MM.1S (cell line): ENCODE measurements at regions not wholly inside any gene's neighbourhood (a gene's known extent, or its start where the extent isn't known, plus 50 kb on each side); places are given as distances from the start of the nearest gene placed in this dataset.

Source experiments
- DNase-seq: peaks from one replicate; pipeline ENCODE4 v3.0.0-alpha.2; 2015
- H2AFZ ChIP-seq: fragments of 300-600 bp; sonication (generic); 2 replicates; pipeline ENCODE4 v1.6.0; 2016; ENCODE audit warnings: antibody characterized with exemption, low read length
- H3F3A ChIP-seq: fragments of 300-600 bp; sonication (generic); 2 replicates; pipeline ENCODE4 v1.6.1; 2016; ENCODE audit warnings: mild to moderate bottlenecking, antibody characterized with exemption, low read length, moderate library complexity, mixed read lengths; ENCODE audit not compliant: insufficient read depth
- H3K27ac ChIP-seq: fragments of 300-600 bp; sonication (generic); 2 replicates; pipeline ENCODE4 v1.5.1; 2016; ENCODE audit warnings: mild to moderate bottlenecking, low read length
- H3K27me3 ChIP-seq: fragments of 300-600 bp; sonication (generic); replicated peaks from 2 replicates; pipeline ENCODE4 v1.6.0; 2016; ENCODE audit warnings: low read length; ENCODE audit not compliant: insufficient read depth
- H3K36me3 ChIP-seq: fragments of 300-600 bp; sonication (generic); replicated peaks from 2 replicates; pipeline ENCODE4 v1.6.1; 2016; ENCODE audit warnings: mild to moderate bottlenecking, low read length, mixed read lengths; ENCODE audit not compliant: insufficient read depth
- H3K4me1 ChIP-seq: fragments of 300-600 bp; sonication (generic); 2 replicates; pipeline ENCODE4 v1.6.1; 2016; ENCODE audit warnings: low read length, mixed read lengths
- H3K4me2 ChIP-seq: fragments of 300-600 bp; sonication (generic); 2 replicates; pipeline ENCODE4 v1.6.0; 2016; ENCODE audit warnings: low read depth, low read length
- H3K4me3 ChIP-seq: fragments of 300-600 bp; sonication (generic); 2 replicates; pipeline ENCODE4 v1.5.1; 2016; ENCODE audit warnings: low read length, mixed read lengths
- H3K79me2 ChIP-seq: fragments of 300-600 bp; sonication (generic); 2 replicates; pipeline ENCODE4 v1.6.1; 2016; ENCODE audit warnings: mixed run types, low read length, mixed read lengths
- H3K9ac ChIP-seq: fragments of 300-600 bp; sonication (generic); 2 replicates; pipeline ENCODE4 v1.6.1; 2016; ENCODE audit warnings: low read length, mixed read lengths
- H3K9me2 ChIP-seq: fragments of 300-600 bp; sonication (generic); replicated peaks from 2 replicates; pipeline ENCODE4 v1.6.1; 2016; ENCODE audit warnings: mild to moderate bottlenecking, low read length, mixed read lengths; ENCODE audit not compliant: insufficient read depth
- H3K9me3 ChIP-seq: fragments of 300-600 bp; sonication (generic); replicated peaks from 2 replicates; pipeline ENCODE4 v1.6.1; 2016; ENCODE audit warnings: mild to moderate bottlenecking, low read length, mixed read lengths; ENCODE audit not compliant: insufficient read depth
- H4K20me1 ChIP-seq: fragments of 300-600 bp; sonication (generic); 2 replicates; pipeline ENCODE4 v1.6.1; 2016; ENCODE audit warnings: mild to moderate bottlenecking, low read length, moderate library complexity, mixed read lengths; ENCODE audit not compliant: insufficient read depth
- CTCF ChIP-seq: fragments of 300-600 bp; sonication (generic); IDR thresholded peaks from 2 replicates; pipeline ENCODE4 v1.5.1; 2016; ENCODE audit warnings: antibody characterized with exemption, low read length, mixed read lengths
- EZH2 ChIP-seq: fragments of 300-600 bp; sonication (generic); optimal IDR thresholded peaks from 2 replicates; pipeline ENCODE3; 2017; ENCODE audit warnings: low read depth, mild to moderate bottlenecking, antibody characterized with exemption, low read length, mixed read lengths
- EZH2phosphoT487 ChIP-seq: fragments of 300-600 bp; sonication (generic); IDR thresholded peaks from 2 replicates; pipeline ENCODE4 v1.6.1; 2018; ENCODE audit warnings: antibody characterized with exemption, low read length

- Histone ChIP-seq H3K4me1 (no peaks in the 10 kb centered on the region), H3K79me2 (no peaks in the 10 kb centered on the region), H3K4me2 (no peak overlapping the region), H3K27me3 (no peaks in the 10 kb centered on the region), H3K9ac (no peak overlapping the region), H3K9me2 (no peaks in the 10 kb centered on the region), H2AFZ (no peak overlapping the region), H3K27ac (no peak overlapping the region), H3K4me3 (no peak overlapping the region), H4K20me1 (no peaks in the 10 kb centered on the region), H3F3A (no peaks in the 10 kb centered on the region), H3K36me3 (no peaks in the 10 kb centered on the region), H3K9me3 (no peaks in the 10 kb centered on the region)
- DNase-seq: no peak
- TF ChIP-seq CTCF (no peak), EZH2 (no peak), EZH2phosphoT487 (no peak)
Measured at GRCh38 chr7:89563597-89563996, 590.7 kb upstream of the STEAP1 start.

- H3K9me3 ChIP-seq: no peaks in the 10 kb centered on the region
- TF ChIP-seq CTCF (no peak), EZH2phosphoT487 (no peak), EZH2 (no peak)
- no peak overlapping the region for H2AFZ ChIP-seq
Measured at GRCh38 chr7:89584896-89585295, 569.4 kb upstream of the STEAP1 start.

GRCh38 chr7:89593125-89593524 lies 561.1 kb upstream of the STEAP1 start:
- H3K4me3 ChIP-seq: no peak overlapping the region
- no peak overlapping the region for H3K27ac ChIP-seq
- H3K9me3 ChIP-seq: no peaks in the 10 kb centered on the region
- no peak overlapping the region for H3K9ac ChIP-seq
- no peaks in the 10 kb centered on the region for H3K9me2 ChIP-seq
- no peaks in the 10 kb centered on the region for H3K36me3 ChIP-seq
- no peaks in the 10 kb centered on the region for H4K20me1 ChIP-seq
- H3F3A ChIP-seq: no peaks in the 10 kb centered on the region
- no peak for TF ChIP-seq CTCF
- no peak for TF ChIP-seq EZH2phosphoT487
- no peak for TF ChIP-seq EZH2
- H3K27me3 ChIP-seq: no peaks in the 10 kb centered on the region
- H3K4me2 ChIP-seq: no peak overlapping the region
- DNase-seq: no peak
- no peaks in the 10 kb centered on the region for H3K4me1 ChIP-seq
- no peak overlapping the region for H2AFZ ChIP-seq
- no peaks in the 10 kb centered on the region for H3K79me2 ChIP-seq

More at GRCh38 chr7:89584896-89585295, 569.4 kb upstream of the STEAP1 start:
- Histone ChIP-seq H3K9me2 (no peaks in the 10 kb centered on the region), H3K27ac (no peak overlapping the region), H3K4me1 (no peaks in the 10 kb centered on the region), H3K27me3 (no peaks in the 10 kb centered on the region), H3F3A (no peaks in the 10 kb centered on the region), H3K4me2 (no peak overlapping the region), H4K20me1 (no peaks in the 10 kb centered on the region), H3K36me3 (no peaks in the 10 kb centered on the region), H3K79me2 (no peaks in the 10 kb centered on the region), H3K9ac (no peak overlapping the region), H3K4me3 (no peak overlapping the region)
- DNase-seq: no peak
